Erythroblast (primary cell): ENCODE measurements at regions not wholly inside any gene's neighbourhood (a gene's known extent, or its start where the extent isn't known, plus 50 kb on each side); places are given as distances from the start of the nearest gene placed in this dataset.

Source experiments
- GATA1 ChIP-seq: IDR thresholded peaks from 2 replicates; pipeline ENCODE4 v1.6.1; 2011; ENCODE audit warnings: low read depth, mild to moderate bottlenecking, control low read depth, low read length, moderate library complexity
- POLR2A ChIP-seq: IDR thresholded peaks from 2 replicates; pipeline ENCODE4 v1.6.1; 2011; ENCODE audit warnings: mild to moderate bottlenecking, low read length

- TF ChIP-seq POLR2A (no peak), GATA1 (no peak)
Observed at GRCh38 chr12:41802803-41803202, 341.9 kb downstream of the GXYLT1 start.
